ENCODE measurements at regions not wholly inside any gene's neighbourhood (a gene's known extent, or its start where the extent isn't known, plus 50 kb on each side); places are given as distances from the start of the nearest gene placed in this dataset.

DNA sequence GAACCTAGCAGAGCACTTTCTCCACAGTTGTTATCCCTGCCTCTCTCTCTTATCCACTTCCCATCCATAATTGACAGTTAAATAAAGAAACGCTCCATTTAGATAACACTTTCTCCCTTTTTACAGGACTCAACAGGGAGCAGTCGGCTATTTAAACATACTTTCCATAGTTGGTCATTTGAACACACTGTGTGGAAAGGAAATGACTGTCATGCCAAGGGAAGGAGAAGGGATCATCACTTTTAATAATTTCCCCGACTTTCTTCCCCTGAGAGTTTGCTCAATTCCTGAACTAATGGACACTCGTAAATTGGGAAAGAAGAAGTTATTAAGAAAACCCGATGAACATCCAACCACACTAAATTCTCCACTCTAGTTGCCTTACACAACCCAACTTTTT, 400.8 kb upstream of the PTGER4 start:
- Histone ChIP-seq H3K4me2 (ENCODE audit: extremely low read depth, insufficient read depth, low read length) (no peak overlapping the region), H2AFZ (ENCODE audit: low read length) (no peak overlapping the region), H3K9me3 (ENCODE audit: control insufficient read depth, insufficient read depth, low read depth, low read length) (no peaks in the 10 kb centered on the region), H3K36me3 (ENCODE audit: control insufficient read depth, insufficient read depth, low read length) (no peaks in the 10 kb centered on the region), H4K20me1 (ENCODE audit: control insufficient read depth, extremely low read depth, insufficient read depth, low read length) (no peaks in the 10 kb centered on the region), H3K79me2 (ENCODE audit: control insufficient read depth, insufficient read depth, low read length) (no peaks in the 10 kb centered on the region), H3K4me3 (replicated peaks in 1 of 4; ENCODE audit: control extremely low read depth in 1 of 4, insufficient read depth in 1 of 4, low read depth in 3 of 4, low read length in 4 of 4) (no peak overlapping the region), H3K27ac (ENCODE audit: insufficient read depth, low read length) (no peak overlapping the region), H3K4me1 (ENCODE audit: control insufficient read depth, extremely low read depth, insufficient read depth, low read length) (no peaks in the 10 kb centered on the region), H3K9ac (ENCODE audit: insufficient read depth, low read length) (no peak overlapping the region), H3K27me3 (ENCODE audit: control insufficient read depth, insufficient read depth, low read length) (no peaks in the 10 kb centered on the region)
- no peak for DNase-seq (ENCODE audit: low read depth in 2 of 2)
- no peak for TF ChIP-seq CTCF (conservative IDR thresholded peaks at IDR 0.05 in 1 of 2, IDR thresholded peaks at IDR 0.05 in 1 of 2; ENCODE audit: low read depth in 1 of 2, low read length in 2 of 2)
- TF ChIP-seq EZH2 (IDR thresholded peaks at IDR 0.05; ENCODE audit: low read length, missing control alignments), result no peak

- Histone ChIP-seq H3K4me3 (replicated peaks in 1 of 4; ENCODE audit: control extremely low read depth in 1 of 4, insufficient read depth in 1 of 4, low read depth in 3 of 4, low read length in 4 of 4) (no peak overlapping the region), H3K27me3 (ENCODE audit: control insufficient read depth, insufficient read depth, low read length) (no peaks in the 10 kb centered on the region), H3K9me3 (ENCODE audit: control insufficient read depth, insufficient read depth, low read depth, low read length) (no peaks in the 10 kb centered on the region), H4K20me1 (ENCODE audit: control insufficient read depth, extremely low read depth, insufficient read depth, low read length) (no peaks in the 10 kb centered on the region), H3K27ac (ENCODE audit: insufficient read depth, low read length) (no peak overlapping the region), H3K79me2 (ENCODE audit: control insufficient read depth, insufficient read depth, low read length) (no peaks in the 10 kb centered on the region), H3K9ac (ENCODE audit: insufficient read depth, low read length) (no peak overlapping the region), H3K36me3 (ENCODE audit: control insufficient read depth, insufficient read depth, low read length) (no peaks in the 10 kb centered on the region), H2AFZ (ENCODE audit: low read length) (no peak overlapping the region), H3K4me1 (ENCODE audit: control insufficient read depth, extremely low read depth, insufficient read depth, low read length) (no peaks in the 10 kb centered on the region), H3K4me2 (ENCODE audit: extremely low read depth, insufficient read depth, low read length) (no peak overlapping the region)
- TF ChIP-seq CTCF (conservative IDR thresholded peaks at IDR 0.05 in 1 of 2, IDR thresholded peaks at IDR 0.05 in 1 of 2; ENCODE audit: low read depth in 1 of 2, low read length in 2 of 2), result no peak
- no peak for TF ChIP-seq EZH2 (IDR thresholded peaks at IDR 0.05; ENCODE audit: low read length, missing control alignments)
- DNase-seq (ENCODE audit: low read depth in 2 of 2), result no peak
Observed at GRCh38 chr5:40277161-40277906, 402.4 kb upstream of the PTGER4 start.

- TF ChIP-seq EZH2 (IDR thresholded peaks at IDR 0.05; ENCODE audit: low read length, missing control alignments), result no peak
- TF ChIP-seq CTCF (conservative IDR thresholded peaks at IDR 0.05 in 1 of 2, IDR thresholded peaks at IDR 0.05 in 1 of 2; ENCODE audit: low read depth in 1 of 2, low read length in 2 of 2), result no peak
- Histone ChIP-seq H3K4me3 (replicated peaks in 1 of 4; ENCODE audit: control extremely low read depth in 1 of 4, insufficient read depth in 1 of 4, low read depth in 3 of 4, low read length in 4 of 4) (no peak overlapping the region), H4K20me1 (ENCODE audit: control insufficient read depth, extremely low read depth, insufficient read depth, low read length) (no peaks in the 10 kb centered on the region)
Observed at GRCh38 chr5:40276426-40277102, 403.2 kb upstream of the PTGER4 start.

More at GRCh38 chr5:40276426-40277102, 403.2 kb upstream of the PTGER4 start:
- Histone ChIP-seq H3K4me2 (ENCODE audit: extremely low read depth, insufficient read depth, low read length) (no peak overlapping the region), H2AFZ (ENCODE audit: low read length) (no peak overlapping the region), H3K27me3 (ENCODE audit: control insufficient read depth, insufficient read depth, low read length) (no peaks in the 10 kb centered on the region), H3K9me3 (ENCODE audit: control insufficient read depth, insufficient read depth, low read depth, low read length) (no peaks in the 10 kb centered on the region), H3K79me2 (ENCODE audit: control insufficient read depth, insufficient read depth, low read length) (no peaks in the 10 kb centered on the region), H3K36me3 (ENCODE audit: control insufficient read depth, insufficient read depth, low read length) (no peaks in the 10 kb centered on the region), H3K9ac (ENCODE audit: insufficient read depth, low read length) (no peak overlapping the region), H3K27ac (ENCODE audit: insufficient read depth, low read length) (no peak overlapping the region), H3K4me1 (ENCODE audit: control insufficient read depth, extremely low read depth, insufficient read depth, low read length) (no peaks in the 10 kb centered on the region)
- DNase-seq (ENCODE audit: low read depth in 2 of 2), result no peak

Data from fibroblast of lung (primary cell).